ENCODE measurements at regions not wholly inside any gene's neighbourhood (a gene's known extent, or its start where the extent isn't known, plus 50 kb on each side); places are given as distances from the start of the nearest gene placed in this dataset.
"Not testable (repeated sequence)": the region's sequence is repeated elsewhere in the genome, so short reads cannot be mapped to it uniquely, and the experiment has no call there.

- TF ChIP-seq, protein P1, sequence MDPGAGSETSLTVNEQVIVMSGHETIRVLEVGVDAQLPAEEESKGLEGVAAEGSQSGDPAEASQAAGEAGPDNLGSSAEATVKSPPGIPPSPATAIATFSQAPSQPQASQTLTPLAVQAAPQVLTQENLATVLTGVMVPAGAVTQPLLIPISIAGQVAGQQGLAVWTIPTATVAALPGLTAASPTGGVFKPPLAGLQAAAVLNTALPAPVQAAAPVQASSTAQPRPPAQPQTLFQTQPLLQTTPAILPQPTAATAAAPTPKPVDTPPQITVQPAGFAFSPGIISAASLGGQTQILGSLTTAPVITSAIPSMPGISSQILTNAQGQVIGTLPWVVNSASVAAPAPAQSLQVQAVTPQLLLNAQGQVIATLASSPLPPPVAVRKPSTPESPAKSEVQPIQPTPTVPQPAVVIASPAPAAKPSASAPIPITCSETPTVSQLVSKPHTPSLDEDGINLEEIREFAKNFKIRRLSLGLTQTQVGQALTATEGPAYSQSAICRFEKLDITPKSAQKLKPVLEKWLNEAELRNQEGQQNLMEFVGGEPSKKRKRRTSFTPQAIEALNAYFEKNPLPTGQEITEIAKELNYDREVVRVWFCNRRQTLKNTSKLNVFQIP (CRISPR knock-in tag; IDR thresholded peaks at IDR 0.05; ENCODE audit: borderline replicate concordance, low read depth): no peak
Measured at GRCh38 chr7:106443156-106443555, 158.4 kb upstream of the NAMPT start (continued).

- ATAC-seq: no peak
Measured at GRCh38 chr7:106442476-106442875, 157.7 kb upstream of the NAMPT start.

GRCh38 chr7:106441343-106441742 is 156.6 kb upstream of the NAMPT start:
- ATAC-seq: not testable (repeated sequence)

More at GRCh38 chr7:106442476-106442875, 157.7 kb upstream of the NAMPT start:
- no peak for TF ChIP-seq BACH2 (CRISPR knock-in tag; IDR thresholded peaks at IDR 0.05; ENCODE audit: borderline replicate concordance)
- no peak for TF ChIP-seq ESRRG (CRISPR knock-in tag; IDR thresholded peaks at IDR 0.05)
- TF ChIP-seq ZNF565 (CRISPR knock-in tag; conservative IDR thresholded peaks at IDR 0.05; ENCODE audit: low read depth): no peak
- TF ChIP-seq, protein P2, sequence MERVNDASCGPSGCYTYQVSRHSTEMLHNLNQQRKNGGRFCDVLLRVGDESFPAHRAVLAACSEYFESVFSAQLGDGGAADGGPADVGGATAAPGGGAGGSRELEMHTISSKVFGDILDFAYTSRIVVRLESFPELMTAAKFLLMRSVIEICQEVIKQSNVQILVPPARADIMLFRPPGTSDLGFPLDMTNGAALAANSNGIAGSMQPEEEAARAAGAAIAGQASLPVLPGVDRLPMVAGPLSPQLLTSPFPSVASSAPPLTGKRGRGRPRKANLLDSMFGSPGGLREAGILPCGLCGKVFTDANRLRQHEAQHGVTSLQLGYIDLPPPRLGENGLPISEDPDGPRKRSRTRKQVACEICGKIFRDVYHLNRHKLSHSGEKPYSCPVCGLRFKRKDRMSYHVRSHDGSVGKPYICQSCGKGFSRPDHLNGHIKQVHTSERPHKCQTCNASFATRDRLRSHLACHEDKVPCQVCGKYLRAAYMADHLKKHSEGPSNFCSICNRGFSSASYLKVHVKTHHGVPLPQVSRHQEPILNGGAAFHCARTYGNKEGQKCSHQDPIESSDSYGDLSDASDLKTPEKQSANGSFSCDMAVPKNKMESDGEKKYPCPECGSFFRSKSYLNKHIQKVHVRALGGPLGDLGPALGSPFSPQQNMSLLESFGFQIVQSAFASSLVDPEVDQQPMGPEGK (CRISPR knock-in tag; IDR thresholded peaks at IDR 0.05; ENCODE audit: borderline replicate concordance): no peak
- TF ChIP-seq SNAI2 (CRISPR knock-in tag; IDR thresholded peaks at IDR 0.05): no peak
- no peak for TF ChIP-seq TOX (CRISPR knock-in tag; IDR thresholded peaks at IDR 0.05; ENCODE audit: borderline replicate concordance)

DNA sequence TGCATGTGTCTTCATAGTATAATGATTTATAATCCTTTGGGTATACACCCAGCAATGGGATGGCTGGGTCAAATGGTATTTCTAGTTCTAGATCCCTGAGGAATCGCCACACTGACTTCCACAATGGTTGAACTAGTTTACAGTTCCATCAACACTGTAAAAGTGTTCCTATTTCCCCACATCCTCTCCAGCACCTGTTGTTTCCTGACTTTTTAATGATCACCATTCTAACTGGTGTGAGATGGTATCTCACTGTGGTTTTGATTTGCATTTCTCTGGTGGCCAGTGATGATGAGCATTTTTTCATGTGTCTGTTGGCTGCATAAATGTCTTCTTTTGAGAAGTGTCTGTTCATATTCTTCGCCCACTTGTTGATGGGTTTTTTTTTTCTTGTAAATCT is 152.2 kb upstream of the NAMPT start:
- ATAC-seq: not testable (repeated sequence)

DNA sequence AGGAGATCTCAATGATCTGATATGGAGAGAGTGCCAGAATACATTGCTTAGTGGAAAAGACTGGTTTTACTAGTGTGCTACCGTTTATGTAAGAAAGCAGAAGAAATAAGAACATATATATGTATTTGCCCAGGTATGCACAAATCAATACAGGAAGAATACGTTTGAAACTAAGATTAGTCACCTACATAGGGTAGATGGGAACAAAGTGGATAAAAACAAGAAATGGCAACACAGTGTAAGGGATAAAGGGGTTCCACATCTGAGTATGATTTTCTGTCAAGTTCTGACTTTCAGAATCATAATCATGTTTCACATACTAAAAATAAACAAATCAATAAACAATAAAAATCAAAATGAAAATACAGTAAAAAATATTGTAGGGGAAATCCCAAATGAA is 148.6 kb upstream of the NAMPT start:
- no peak for ATAC-seq
- TF ChIP-seq RARB (CRISPR knock-in tag; IDR thresholded peaks at IDR 0.05): no peak
- no peak for TF ChIP-seq ZNF70 (CRISPR knock-in tag; IDR thresholded peaks at IDR 0.05)
- no peak for TF ChIP-seq ZC3H10 (CRISPR knock-in tag; IDR thresholded peaks at IDR 0.05)
- TF ChIP-seq TOX (CRISPR knock-in tag; IDR thresholded peaks at IDR 0.05; ENCODE audit: borderline replicate concordance): no peak
- TF ChIP-seq, protein P2 (CRISPR knock-in tag; IDR thresholded peaks at IDR 0.05; ENCODE audit: borderline replicate concordance): no peak
- no peak for TF ChIP-seq ARNTL (CRISPR knock-in tag; IDR thresholded peaks at IDR 0.05; ENCODE audit: borderline replicate concordance, low read depth)
- no peak for TF ChIP-seq PPARA (CRISPR knock-in tag; IDR thresholded peaks at IDR 0.05; ENCODE audit: borderline replicate concordance)
- no peak for TF ChIP-seq TSHZ2 (CRISPR knock-in tag; IDR thresholded peaks at IDR 0.05)
- no peak for TF ChIP-seq TCF4 (CRISPR knock-in tag; IDR thresholded peaks at IDR 0.05; ENCODE audit: borderline replicate concordance)
- no peak for TF ChIP-seq ZNF565 (CRISPR knock-in tag; conservative IDR thresholded peaks at IDR 0.05; ENCODE audit: low read depth)
- no peak for TF ChIP-seq SNAI2 (CRISPR knock-in tag; IDR thresholded peaks at IDR 0.05)
- no peak for TF ChIP-seq ZNF8 (CRISPR knock-in tag; IDR thresholded peaks at IDR 0.05)
- no peak for TF ChIP-seq ESRRG (CRISPR knock-in tag; IDR thresholded peaks at IDR 0.05)
- no peak for TF ChIP-seq GLIS3 (CRISPR knock-in tag; IDR thresholded peaks at IDR 0.05)
- TF ChIP-seq ZFP30 (CRISPR knock-in tag; IDR thresholded peaks at IDR 0.05): no peak
- TF ChIP-seq, protein P3, sequence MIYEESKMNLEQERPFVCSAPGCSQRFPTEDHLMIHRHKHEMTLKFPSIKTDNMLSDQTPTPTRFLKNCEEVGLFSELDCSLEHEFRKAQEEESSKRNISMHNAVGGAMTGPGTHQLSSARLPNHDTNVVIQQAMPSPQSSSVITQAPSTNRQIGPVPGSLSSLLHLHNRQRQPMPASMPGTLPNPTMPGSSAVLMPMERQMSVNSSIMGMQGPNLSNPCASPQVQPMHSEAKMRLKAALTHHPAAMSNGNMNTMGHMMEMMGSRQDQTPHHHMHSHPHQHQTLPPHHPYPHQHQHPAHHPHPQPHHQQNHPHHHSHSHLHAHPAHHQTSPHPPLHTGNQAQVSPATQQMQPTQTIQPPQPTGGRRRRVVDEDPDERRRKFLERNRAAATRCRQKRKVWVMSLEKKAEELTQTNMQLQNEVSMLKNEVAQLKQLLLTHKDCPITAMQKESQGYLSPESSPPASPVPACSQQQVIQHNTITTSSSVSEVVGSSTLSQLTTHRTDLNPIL (CRISPR knock-in tag; IDR thresholded peaks at IDR 0.05; ENCODE audit: low read depth): no peak

All from SK-N-SH treated with all-trans-retinoic acid at 6 μM for 48 hours (cell line).